ENCODE measurements at regions not wholly inside any gene's neighbourhood (a gene's known extent, or its start where the extent isn't known, plus 50 kb on each side); places are given as distances from the start of the nearest gene placed in this dataset.

- DNase-seq (ENCODE audit: low read depth): no peak
Observed at GRCh38 chr6:139790527-139790926, 416.1 kb upstream of the CITED2 start.

GRCh38 chr6:139784222-139784769 lies 409.8 kb upstream of the CITED2 start:
- DNase-seq (ENCODE audit: low read depth): no peak

DNA sequence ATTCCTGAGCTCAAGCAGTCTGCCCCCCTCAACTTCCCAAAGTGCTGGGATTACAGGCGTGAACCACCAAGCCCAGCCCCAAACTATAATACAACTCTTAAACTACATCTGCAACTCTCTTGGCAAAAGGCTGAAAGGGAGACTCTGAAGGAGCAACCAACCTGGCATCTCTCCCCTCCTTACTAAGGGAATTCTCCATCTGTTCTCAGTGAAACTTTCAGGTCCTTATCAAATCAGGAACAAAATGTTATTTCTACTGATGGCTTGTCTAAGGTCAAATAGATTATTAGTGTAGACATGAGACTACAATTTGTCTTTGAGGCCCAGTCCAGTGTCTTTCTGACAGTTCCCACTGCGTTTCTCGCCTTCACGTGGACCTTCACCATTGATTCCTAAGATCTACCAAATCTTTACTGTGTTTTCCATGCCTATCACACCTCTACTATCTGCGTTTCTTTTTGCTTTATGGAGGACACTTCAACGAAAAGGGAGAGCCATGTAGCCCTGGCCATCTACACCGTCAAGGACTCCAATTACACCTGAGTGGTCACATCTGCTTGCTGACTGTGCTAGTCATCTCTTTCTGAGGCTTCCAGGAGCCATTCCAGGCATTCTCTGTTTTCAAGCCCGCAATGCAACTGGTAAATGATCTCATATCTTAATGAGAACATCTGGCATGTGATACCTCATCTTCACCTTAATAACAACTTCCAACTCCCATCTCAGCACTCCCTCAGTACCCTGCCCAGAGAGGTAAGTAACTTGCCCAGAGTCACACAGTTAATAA lies 405.7 kb upstream of the CITED2 start:
- DNase-seq (ENCODE audit: low read depth): no peak

DNA sequence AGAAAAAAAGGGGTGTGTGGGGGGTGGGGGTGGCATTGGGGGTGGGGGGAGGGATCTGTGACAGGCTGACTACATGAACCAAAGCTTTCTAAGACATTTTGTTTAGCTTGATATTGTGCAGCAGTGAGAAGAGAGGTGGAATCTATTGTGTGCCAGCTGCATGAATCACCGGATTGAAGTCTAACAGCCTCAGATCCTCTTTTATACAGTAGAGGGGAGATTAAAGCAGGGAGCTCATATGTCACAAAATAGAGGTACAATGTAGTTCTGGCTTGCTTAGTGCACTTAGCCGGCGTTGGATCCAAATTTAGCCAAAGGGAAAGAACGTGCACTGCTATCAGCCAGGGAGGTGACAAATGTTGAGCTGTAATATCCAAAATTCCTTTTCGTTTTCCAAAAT lies 404.2 kb upstream of the CITED2 start:
- no peak for DNase-seq (ENCODE audit: low read depth)

DNA sequence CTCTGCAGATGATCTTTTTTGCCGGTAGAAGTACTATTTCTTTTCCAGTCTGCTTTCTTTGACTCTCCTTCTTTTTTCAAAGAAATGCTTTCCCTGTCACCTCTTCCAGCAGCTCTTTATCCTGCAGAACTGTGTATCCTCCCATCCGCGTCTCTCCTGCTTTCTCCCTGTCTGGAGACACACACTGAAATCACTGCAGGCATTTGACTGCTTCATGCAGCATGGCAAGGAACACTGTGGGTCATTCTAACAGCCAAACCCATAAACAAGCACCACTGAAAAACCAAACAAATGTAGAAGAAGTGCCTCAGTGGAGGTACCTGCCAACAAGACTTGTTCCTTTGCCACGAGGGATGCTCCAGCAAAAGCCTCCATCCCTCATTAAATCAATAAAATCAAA lies 403.7 kb upstream of the CITED2 start:
- DNase-seq (ENCODE audit: low read depth): no peak

GRCh38 chr6:139777202-139777970 lies 402.9 kb upstream of the CITED2 start:
- no peak for DNase-seq (ENCODE audit: low read depth)

GRCh38 chr6:139776041-139776440 lies 401.6 kb upstream of the CITED2 start:
- no peak for DNase-seq (ENCODE audit: low read depth)

GRCh38 chr6:139768196-139768595 lies 393.7 kb upstream of the CITED2 start:
- no peak for DNase-seq (ENCODE audit: low read depth)

DNA sequence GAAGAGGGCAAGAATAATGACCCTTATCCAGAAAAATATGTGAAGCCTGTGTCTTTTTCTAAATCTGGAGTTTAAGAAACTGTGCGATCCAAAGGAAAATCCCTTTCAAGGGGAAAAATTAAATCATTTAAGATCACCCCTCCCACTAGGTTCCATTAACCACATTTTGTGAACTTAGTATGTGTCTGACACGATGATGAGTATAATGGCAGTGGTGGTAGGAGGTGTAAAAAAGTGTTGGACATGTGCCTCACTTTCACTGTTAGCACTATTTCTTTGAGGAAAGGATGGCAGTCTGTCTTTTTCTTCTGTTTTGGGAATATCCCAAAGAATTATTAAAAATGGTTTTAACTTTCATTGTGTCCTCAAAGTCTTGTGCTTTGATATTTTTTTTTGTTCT lies 392.3 kb upstream of the CITED2 start:
- no peak for DNase-seq (ENCODE audit: low read depth)

- no peak for DNase-seq (ENCODE audit: low read depth)
Observed at GRCh38 chr6:139765825-139766285, 391.4 kb upstream of the CITED2 start.

- no peak for DNase-seq (ENCODE audit: low read depth)
Observed at GRCh38 chr6:139764498-139764986, 390.1 kb upstream of the CITED2 start.

GRCh38 chr6:139763468-139764210 lies 389.2 kb upstream of the CITED2 start:
- no peak for DNase-seq (ENCODE audit: low read depth)

- DNase-seq (ENCODE audit: low read depth): no peak
Observed at GRCh38 chr6:139762587-139763031, 388.2 kb upstream of the CITED2 start.

DNA sequence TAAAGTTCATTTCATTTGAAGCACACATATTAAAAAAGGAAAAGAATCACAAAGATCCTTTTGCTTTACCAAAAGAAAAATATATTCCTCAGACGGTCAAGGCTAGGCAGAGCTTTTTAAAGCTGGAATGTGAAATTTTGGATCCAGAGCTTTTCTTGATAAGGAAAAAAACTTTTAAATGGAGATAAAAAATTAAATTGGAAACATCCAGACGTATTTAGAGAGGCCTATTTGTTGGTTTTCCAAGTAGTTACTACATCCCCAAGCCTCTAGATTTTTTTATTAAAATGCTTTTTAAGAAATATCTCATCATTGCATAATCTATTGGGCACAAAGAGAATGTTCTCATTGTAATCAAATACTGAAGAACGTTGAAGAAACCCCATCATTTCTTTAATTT lies 385.7 kb upstream of the CITED2 start:
- DNase-seq (ENCODE audit: low read depth): no peak

- DNase-seq (ENCODE audit: low read depth): no peak
Observed at GRCh38 chr6:139759086-139759485, 384.6 kb upstream of the CITED2 start.

GRCh38 chr6:139758209-139758611 lies 383.8 kb upstream of the CITED2 start:
- no peak for DNase-seq (ENCODE audit: low read depth)

GRCh38 chr6:139757784-139758183 lies 383.3 kb upstream of the CITED2 start:
- DNase-seq (ENCODE audit: low read depth): no peak

DNA sequence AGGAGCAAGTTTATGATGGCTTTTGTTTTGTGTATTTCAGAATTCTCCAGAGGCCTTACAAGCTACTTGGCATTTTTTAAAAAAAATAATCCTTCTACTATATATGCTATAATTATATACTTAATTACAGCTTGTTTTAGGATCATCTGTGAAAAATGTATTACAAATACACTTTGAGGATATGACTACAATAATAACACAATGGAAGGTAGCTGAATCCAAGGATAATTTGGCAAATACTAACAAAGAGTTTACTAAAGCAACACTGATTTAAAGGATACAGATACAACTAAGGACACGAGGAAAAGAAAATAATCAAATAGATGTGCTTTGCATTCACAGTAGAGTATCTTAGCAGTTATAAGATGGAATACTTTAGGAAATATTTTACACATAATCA lies 381.9 kb upstream of the CITED2 start:
- no peak for DNase-seq (ENCODE audit: low read depth)

- no peak for DNase-seq (ENCODE audit: low read depth)
Observed at GRCh38 chr6:139754898-139755775, 380.7 kb upstream of the CITED2 start.

DNA sequence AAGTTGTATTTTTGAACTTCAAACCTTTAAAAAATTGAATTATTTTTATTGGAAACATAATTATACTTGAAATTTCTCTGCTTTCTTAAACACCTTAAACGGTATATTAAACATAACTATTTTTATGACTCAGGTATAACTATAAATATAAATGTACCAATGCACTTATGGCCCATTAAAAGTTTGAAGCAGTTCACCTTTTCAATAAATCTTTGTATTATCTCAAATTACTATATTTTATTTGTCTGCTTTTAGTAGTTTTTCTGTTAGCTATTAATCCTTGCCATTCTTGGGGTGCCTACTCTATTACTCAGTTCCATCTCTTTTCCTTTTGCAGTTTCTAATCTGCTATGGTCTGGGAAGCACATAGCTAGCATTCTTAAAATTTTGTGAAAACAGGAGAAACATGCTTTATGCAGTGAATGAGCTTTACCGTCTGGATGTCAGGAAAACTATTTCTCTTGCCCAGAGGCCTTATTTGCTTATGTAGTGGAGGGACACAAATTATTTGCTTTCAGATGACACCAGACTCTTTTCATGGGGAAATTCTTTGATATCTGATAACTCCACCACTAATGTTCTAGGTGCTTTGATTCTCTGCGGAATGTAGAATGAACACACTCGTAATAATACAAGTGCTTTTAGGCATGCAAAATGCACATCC lies 378.9 kb upstream of the CITED2 start:
- DNase-seq (ENCODE audit: low read depth): no peak

DNA sequence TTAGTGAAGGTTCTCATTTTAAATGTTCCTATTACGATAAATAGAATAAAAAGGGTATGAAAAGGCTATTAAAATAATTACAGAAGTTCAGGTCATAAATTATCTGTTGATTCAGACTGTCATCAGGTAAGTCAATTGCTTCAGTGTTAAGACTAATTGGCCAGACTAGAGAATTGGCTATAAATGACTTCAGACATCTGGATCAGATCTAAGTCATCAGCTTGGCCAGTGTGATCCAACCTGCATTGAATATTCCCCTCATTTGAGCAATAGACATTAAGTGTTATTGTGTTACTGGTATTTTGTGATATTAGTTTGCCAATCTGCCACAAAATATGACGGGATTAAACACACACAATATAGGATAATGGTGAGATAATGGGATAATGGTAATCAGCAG lies 377.6 kb upstream of the CITED2 start:
- DNase-seq (ENCODE audit: low read depth): no peak
